Loucy (cell line): ENCODE measurements at regions not wholly inside any gene's neighbourhood (a gene's known extent, or its start where the extent isn't known, plus 50 kb on each side); places are given as distances from the start of the nearest gene placed in this dataset.

Experiments used
- H2AFZ ChIP-seq: fragments of 200-600 bp; sonication (generic); 2 replicates; pipeline ENCODE4 v1.6.0; 2016; ENCODE audit warnings: antibody characterized with exemption, mild to moderate bottlenecking, low read length, moderate library complexity
- H3F3A ChIP-seq: fragments of 200-600 bp; 2 replicates; pipeline ENCODE4 v1.6.0; 2016; ENCODE audit warnings: antibody characterized with exemption, low read depth, mild to moderate bottlenecking
- H3K27me3 ChIP-seq: fragments of 200-600 bp; sonication (generic); 2 replicates; pipeline ENCODE4 v1.6.1; 2014; ENCODE audit warnings: low read length, mild to moderate bottlenecking; ENCODE audit not compliant: insufficient read depth, poor library complexity, severe bottlenecking
- H3K36me3 ChIP-seq: fragments of 200-600 bp; sonication (generic); 2 replicates; pipeline ENCODE4 v1.6.1; 2016; ENCODE audit warnings: low read length; ENCODE audit not compliant: insufficient read depth
- H3K4me1 ChIP-seq: fragments of 200-600 bp; sonication (generic); 2 replicates; pipeline ENCODE4 v1.5.1; 2014; ENCODE audit warnings: low read length, mild to moderate bottlenecking; ENCODE audit not compliant: insufficient read depth, poor library complexity, severe bottlenecking
- H3K4me2 ChIP-seq: fragments of 200-600 bp; sonication (generic); 2 replicates; pipeline ENCODE4 v1.6.0; 2014; ENCODE audit warnings: antibody characterized with exemption, low read length, low read depth, mild to moderate bottlenecking; ENCODE audit not compliant: poor library complexity, severe bottlenecking
- H3K4me3 ChIP-seq: fragments of 200-600 bp; sonication (generic); 2 replicates; pipeline ENCODE4 v1.5.1; 2014; ENCODE audit warnings: low read length, mild to moderate bottlenecking, mixed read lengths; ENCODE audit not compliant: poor library complexity, severe bottlenecking
- H3K79me2 ChIP-seq: fragments of 200-600 bp; sonication (generic); 2 replicates; pipeline ENCODE4 v1.6.1; 2014; ENCODE audit warnings: low read length; ENCODE audit not compliant: insufficient read depth
- H3K9ac ChIP-seq: fragments of 200-600 bp; sonication (generic); 2 replicates; pipeline ENCODE4 v1.6.0; 2014; ENCODE audit warnings: mild to moderate bottlenecking, low read depth, low read length, moderate library complexity; ENCODE audit not compliant: poor library complexity, severe bottlenecking
- H3K9me2 ChIP-seq: fragments of 200-600 bp; sonication (generic); replicated peaks from 2 replicates; pipeline ENCODE4 v1.6.1; 2016; ENCODE audit warnings: low read depth, low read length, mixed read lengths
- H3K9me3 ChIP-seq: fragments of 200-600 bp; sonication (generic); 2 replicates; pipeline ENCODE4 v1.6.1; 2014; ENCODE audit warnings: mild to moderate bottlenecking, antibody characterized with exemption, low read length, low read depth; ENCODE audit not compliant: insufficient read depth
- H4K20me1 ChIP-seq: fragments of 200-600 bp; sonication (generic); 2 replicates; pipeline ENCODE4 v1.6.0; 2014; ENCODE audit warnings: antibody characterized with exemption, low read length, mild to moderate bottlenecking; ENCODE audit not compliant: insufficient read depth, poor library complexity, severe bottlenecking
- CTCF ChIP-seq: fragments of 200-600 bp; sonication (generic); conservative IDR thresholded peaks from 2 replicates; pipeline ENCODE4 v1.5.1; 2014; ENCODE audit warnings: mild to moderate bottlenecking, antibody characterized with exemption, low read length
- EZH2phosphoT487 ChIP-seq: fragments of 200-600 bp; IDR thresholded peaks from 2 replicates; pipeline ENCODE4 v1.6.1; 2018; ENCODE audit warnings: antibody characterized with exemption, mild to moderate bottlenecking, moderate library complexity, borderline replicate concordance

DNA sequence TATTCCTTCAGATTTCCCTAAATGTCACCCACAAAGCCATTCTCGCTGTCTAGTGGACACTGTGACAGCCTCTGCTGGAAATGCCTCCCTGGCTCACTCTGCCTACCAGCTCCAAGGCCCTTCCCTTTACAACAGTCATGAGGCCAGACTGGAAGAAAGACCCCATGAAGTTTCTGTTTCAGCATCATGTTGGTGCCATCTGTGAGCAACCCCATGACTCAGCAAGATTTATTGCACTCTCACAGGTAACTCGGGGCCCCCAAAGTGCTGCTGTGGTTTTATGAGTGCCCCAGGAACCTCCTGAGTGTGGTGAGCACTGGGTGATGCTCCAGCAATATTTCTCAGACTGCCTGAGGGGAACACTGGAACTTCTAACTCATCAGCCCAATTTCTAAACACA lies 218.6 kb downstream of the ZNF33B start:
- no peaks in the 10 kb centered on the region for H3K36me3 ChIP-seq
- H3K27me3 ChIP-seq, result no peaks in the 10 kb centered on the region
- no peak overlapping the region for H3K9ac ChIP-seq
- H3K79me2 ChIP-seq, result no peaks in the 10 kb centered on the region
- H4K20me1 ChIP-seq, result no peaks in the 10 kb centered on the region
- no peaks in the 10 kb centered on the region for H3F3A ChIP-seq
- H3K9me3 ChIP-seq, result no peaks in the 10 kb centered on the region; the same call in 1 of the 2 replicates
- H3K9me2 ChIP-seq, result no peaks in the 10 kb centered on the region
- H3K4me1 ChIP-seq, result no peaks in the 10 kb centered on the region
- no peak overlapping the region for H3K4me2 ChIP-seq
- H3K4me3 ChIP-seq, result no peak overlapping the region
- TF ChIP-seq EZH2phosphoT487 (no peak), CTCF (no peak)
- H2AFZ ChIP-seq, result no peak overlapping the region

DNA sequence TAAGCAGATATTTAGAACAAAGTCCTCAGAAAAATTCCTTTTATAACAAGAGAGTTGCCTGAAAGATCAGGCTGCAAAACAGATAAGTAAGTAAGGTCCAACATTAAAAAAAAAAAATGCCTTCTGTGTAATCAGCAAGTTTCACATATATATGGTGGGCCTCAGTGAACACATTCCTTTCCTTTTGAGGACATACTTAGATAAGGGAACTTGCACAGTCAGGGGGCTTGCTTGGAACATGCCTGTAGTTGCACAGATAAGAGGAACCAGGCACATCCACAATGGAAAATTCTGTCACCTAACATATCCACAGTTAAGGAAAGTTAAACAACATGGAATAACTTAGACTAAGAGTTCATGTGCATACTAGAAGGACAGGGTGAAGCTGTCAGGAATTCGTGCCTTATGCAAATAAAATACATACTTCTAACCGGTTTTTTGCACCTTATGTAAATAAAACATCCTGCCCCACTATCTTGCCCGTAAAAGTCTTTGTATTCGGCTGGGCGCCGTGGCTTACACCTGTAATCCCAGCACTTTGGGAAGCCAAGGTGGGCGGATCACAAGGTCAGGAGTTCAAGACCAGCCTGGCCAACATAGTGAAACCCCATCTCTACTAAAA lies 257.3 kb downstream of the ZNF33B start:
- Histone ChIP-seq H3K9me3 (no peaks in the 10 kb centered on the region; the same call in 1 of the 2 replicates), H3K4me1 (no peaks in the 10 kb centered on the region), H3K9me2 (no peaks in the 10 kb centered on the region), H3K36me3 (no peaks in the 10 kb centered on the region), H3K4me3 (no peak overlapping the region), H2AFZ (no peak overlapping the region), H3K4me2 (no peak overlapping the region), H3K79me2 (no peaks in the 10 kb centered on the region), H4K20me1 (no peaks in the 10 kb centered on the region), H3K27me3 (no peaks in the 10 kb centered on the region), H3K9ac (no peak overlapping the region), H3F3A (no peaks in the 10 kb centered on the region)
- TF ChIP-seq CTCF (no peak), EZH2phosphoT487 (no peak)

GRCh38 chr10:42367532-42368230 lies 270.7 kb downstream of the ZNF33B start:
- Histone ChIP-seq H3K4me2 (no peak overlapping the region), H3K9ac (no peak overlapping the region), H3K27me3 (no peaks in the 10 kb centered on the region), H3F3A (no peaks in the 10 kb centered on the region), H3K79me2 (no peaks in the 10 kb centered on the region), H3K4me3 (no peak overlapping the region), H2AFZ (no peak overlapping the region), H3K4me1 (no peaks in the 10 kb centered on the region), H3K9me2 (no peaks in the 10 kb centered on the region), H4K20me1 (no peaks in the 10 kb centered on the region), H3K9me3 (0 out of 2 replicates have a peak, but pooled peaks cover 5% of the 10 kb centered on the region), H3K36me3 (no peaks in the 10 kb centered on the region)
- TF ChIP-seq EZH2phosphoT487, result no peak
- no peak for TF ChIP-seq CTCF
